GM12864 (cell line): ENCODE measurements at regions not wholly inside any gene's neighbourhood (a gene's known extent, or its start where the extent isn't known, plus 50 kb on each side); places are given as distances from the start of the nearest gene placed in this dataset.

Experiments used
- DNase-seq: peaks from one replicate; pipeline ENCODE4 v3.0.0-alpha.2; 2011; ENCODE audit warnings: low read depth
- H3K4me3 ChIP-seq: 2 replicates; pipeline ENCODE4 v1.5.1; 2011; ENCODE audit warnings: mild to moderate bottlenecking, low read depth, low read length, control low read depth
- TF ChIP-seq, protein P1 (sequence below): IDR thresholded peaks from 2 replicates; pipeline ENCODE4 v1.5.1; 2011; ENCODE audit warnings: low read depth, mild to moderate bottlenecking, moderate library complexity, low read length, control low read depth, inconsistent platforms; ENCODE audit errors: missing control alignments

DNA sequence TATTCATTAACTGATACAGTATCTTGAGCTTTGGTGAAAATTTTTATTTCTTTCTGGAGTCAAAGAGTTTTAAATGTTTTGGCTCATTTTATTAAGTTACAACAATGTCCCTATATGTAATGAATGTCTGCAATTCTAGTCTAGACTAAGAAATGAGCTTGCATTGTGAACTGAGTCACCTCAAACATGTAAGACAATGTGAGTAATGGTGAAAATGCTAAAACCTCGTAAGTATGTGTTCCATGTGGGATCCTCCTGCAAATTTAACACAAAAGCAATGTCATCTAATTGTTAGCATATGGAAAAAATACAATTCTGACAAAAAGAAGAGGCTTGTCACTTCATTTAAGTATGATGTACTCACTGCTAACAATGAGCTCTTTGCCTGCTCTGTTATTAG, 480.5 kb upstream of the FSTL5 start:
- TF ChIP-seq, protein P1, sequence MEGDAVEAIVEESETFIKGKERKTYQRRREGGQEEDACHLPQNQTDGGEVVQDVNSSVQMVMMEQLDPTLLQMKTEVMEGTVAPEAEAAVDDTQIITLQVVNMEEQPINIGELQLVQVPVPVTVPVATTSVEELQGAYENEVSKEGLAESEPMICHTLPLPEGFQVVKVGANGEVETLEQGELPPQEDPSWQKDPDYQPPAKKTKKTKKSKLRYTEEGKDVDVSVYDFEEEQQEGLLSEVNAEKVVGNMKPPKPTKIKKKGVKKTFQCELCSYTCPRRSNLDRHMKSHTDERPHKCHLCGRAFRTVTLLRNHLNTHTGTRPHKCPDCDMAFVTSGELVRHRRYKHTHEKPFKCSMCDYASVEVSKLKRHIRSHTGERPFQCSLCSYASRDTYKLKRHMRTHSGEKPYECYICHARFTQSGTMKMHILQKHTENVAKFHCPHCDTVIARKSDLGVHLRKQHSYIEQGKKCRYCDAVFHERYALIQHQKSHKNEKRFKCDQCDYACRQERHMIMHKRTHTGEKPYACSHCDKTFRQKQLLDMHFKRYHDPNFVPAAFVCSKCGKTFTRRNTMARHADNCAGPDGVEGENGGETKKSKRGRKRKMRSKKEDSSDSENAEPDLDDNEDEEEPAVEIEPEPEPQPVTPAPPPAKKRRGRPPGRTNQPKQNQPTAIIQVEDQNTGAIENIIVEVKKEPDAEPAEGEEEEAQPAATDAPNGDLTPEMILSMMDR, result no peak
- no peak for DNase-seq
- H3K4me3 ChIP-seq, result no peak overlapping the region

DNA sequence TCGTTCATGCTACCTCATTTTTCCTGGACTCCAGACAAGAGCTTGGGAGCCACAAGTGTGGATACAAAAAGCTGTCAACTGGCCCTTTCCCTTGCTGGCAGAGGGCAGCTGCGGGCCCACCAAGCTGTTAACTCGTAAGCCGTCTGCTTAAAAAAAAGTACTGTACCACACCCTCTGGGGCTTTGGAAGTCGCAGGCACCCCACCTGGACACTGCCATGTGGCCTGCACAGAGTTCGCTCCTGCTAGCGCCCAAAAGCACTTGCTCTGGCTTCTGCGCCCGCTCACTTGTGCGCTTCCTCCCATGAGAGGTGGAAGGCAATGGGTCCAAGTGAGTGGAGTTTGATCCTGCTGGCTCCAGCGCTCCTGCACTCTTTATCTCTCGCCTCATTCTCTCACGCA, 476.4 kb upstream of the FSTL5 start:
- TF ChIP-seq, protein P1, result no peak
- no peak for DNase-seq
- H3K4me3 ChIP-seq, result no peak overlapping the region

DNA sequence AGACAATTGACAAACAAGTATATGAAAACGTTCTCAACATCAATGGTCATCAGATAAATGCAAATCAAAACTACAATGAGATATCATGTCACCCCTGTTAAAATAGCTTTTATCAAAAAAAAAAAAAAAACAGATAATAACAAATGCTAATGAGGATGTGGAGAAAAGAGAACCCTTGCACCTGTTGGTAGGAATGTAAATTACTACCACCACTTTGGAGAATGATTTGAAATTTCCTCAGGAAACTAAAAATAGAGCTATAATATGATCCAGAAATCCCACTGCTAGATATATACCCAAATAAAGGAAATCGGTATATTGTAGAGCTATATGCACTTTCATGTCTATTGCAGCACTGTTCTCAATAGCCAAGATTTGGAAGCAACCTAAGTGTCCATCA, 470.6 kb upstream of the FSTL5 start:
- TF ChIP-seq, protein P1, result no peak
- DNase-seq, result no peak
- H3K4me3 ChIP-seq, result no peak overlapping the region

DNA sequence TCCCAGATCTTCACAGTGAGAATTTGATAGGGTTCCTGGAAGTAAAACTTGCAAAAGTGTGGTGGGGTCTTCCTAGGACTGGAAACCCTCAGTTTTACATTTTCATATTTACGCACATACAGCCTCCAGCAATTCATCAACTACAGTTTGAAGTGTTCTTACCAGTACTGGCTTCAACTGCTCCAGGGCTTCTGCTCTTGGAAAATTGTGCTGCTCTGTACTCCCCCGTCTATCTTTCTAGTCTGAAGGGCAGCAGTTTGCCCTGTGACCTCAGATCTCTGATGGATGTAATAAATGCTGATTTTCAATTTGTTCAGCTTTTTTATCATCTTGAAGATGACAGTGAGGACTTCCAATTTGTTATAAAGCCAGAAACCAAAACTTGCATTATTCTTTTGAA, 458.9 kb upstream of the FSTL5 start:
- H3K4me3 ChIP-seq, result no peak overlapping the region
- no peak for DNase-seq
- TF ChIP-seq, protein P1, result no peak

DNA sequence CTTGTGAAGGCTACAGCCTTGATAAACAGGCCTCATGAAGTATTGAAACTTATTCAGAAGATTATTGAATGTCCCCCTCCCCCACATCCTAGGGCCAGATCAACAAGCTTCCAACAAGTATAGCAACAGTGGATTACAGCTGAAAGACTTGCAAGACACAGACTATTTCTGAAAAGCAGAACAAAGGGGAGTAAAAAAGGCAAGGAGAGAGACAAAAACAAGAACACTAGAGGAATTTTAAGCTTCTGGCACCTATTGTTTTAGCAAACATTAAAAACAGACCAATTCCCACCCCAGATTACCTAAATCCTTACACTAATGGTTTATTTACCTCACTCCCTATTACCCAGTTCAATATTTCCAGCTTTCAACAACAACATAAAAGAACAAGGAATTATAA, 446.3 kb upstream of the FSTL5 start:
- H3K4me3 ChIP-seq, result no peak overlapping the region
- no peak for DNase-seq
- TF ChIP-seq, protein P1, result no peak

DNA sequence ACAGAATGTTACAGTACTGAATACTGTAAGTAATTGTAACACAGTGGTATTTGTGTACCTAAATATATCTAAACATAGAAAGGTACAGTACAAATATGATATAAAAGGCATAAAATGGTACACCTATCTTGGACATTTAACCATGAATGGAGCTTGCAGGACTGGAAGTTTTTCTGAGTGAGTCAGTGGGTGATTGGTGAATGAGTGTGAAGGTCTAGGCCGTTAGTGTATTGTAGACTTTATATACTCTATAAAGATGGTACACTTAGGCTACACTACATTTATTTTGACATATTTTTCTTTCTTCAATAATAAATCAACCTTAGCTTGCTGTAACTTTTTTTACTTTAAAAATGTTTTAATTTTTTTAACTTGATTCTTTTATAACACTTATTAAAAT, 422.5 kb upstream of the FSTL5 start:
- DNase-seq, result no peak
- TF ChIP-seq, protein P1, result no peak

DNA sequence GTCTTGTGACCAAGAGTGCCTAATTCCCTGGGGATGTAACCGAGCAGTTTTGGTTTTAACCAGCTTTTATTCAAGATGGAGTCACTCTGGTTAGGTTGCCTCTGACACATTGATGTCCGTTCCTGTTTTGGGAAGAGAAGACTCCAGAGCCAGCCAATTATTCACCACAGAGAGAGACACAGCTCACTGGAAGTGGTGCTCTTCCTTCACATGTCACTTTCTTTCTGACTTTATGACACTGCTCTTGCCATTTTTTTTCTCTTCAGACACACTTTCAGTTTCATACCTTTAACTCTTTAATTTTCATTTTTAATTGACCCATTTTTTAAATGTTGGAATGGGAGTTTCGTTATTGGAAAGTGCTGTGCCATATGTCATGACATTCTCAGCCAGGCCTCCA, 418.4 kb upstream of the FSTL5 start:
- TF ChIP-seq, protein P1, result no peak
- H3K4me3 ChIP-seq, result no peak overlapping the region
- DNase-seq, result no peak

More for the DNA sequence above, 422.5 kb upstream of the FSTL5 start:
- H3K4me3 ChIP-seq, result no peak overlapping the region
